Retina (tissue), 1 donor: ENCODE measurements at regions not wholly inside any gene's neighbourhood (a gene's known extent, or its start where the extent isn't known, plus 50 kb on each side); places are given as distances from the start of the nearest gene placed in this dataset.
"Not testable (repeated sequence)": the region's sequence is repeated elsewhere in the genome, so short reads cannot be mapped to it uniquely, and the experiment has no call there.

Experiments
- DNase-seq: peaks from one replicate; pipeline ENCODE4 v3.0.0-alpha.2; 2016

GRCh38 chr12:9334041-9334692 lies 126.0 kb upstream of the PZP start:
- no peak for DNase-seq

GRCh38 chr12:9333161-9333560 lies 125.0 kb upstream of the PZP start:
- DNase-seq: no peak

GRCh38 chr12:9332564-9332963 lies 124.4 kb upstream of the PZP start:
- DNase-seq: no peak

- DNase-seq: peak; percentile 76
These were observed 123.0 kb upstream of the PZP start for GRCh38 chr12:9331218-9331626.

GRCh38 chr12:9329019-9329418 lies 120.8 kb upstream of the PZP start:
- no peak for DNase-seq

GRCh38 chr12:9328065-9328464 lies 119.9 kb upstream of the PZP start:
- DNase-seq: no peak

- no peak for DNase-seq
These were observed 119.1 kb upstream of the PZP start for GRCh38 chr12:9327320-9327719.

GRCh38 chr12:9326849-9327248 lies 118.7 kb upstream of the PZP start:
- not testable (repeated sequence) for DNase-seq

- DNase-seq: no peak
These were observed 117.9 kb upstream of the PZP start for GRCh38 chr12:9326085-9326484.

- no peak for DNase-seq
These were observed 117.3 kb upstream of the PZP start for GRCh38 chr12:9325471-9325870.

GRCh38 chr12:9324782-9325181 lies 116.6 kb upstream of the PZP start:
- DNase-seq: no peak

- DNase-seq: no peak
These were observed 115.0 kb upstream of the PZP start for GRCh38 chr12:9323144-9323681.

GRCh38 chr12:9319842-9320173 lies 111.6 kb upstream of the PZP start:
- no peak for DNase-seq

GRCh38 chr12:9319044-9319841 lies 111.0 kb upstream of the PZP start:
- no peak for DNase-seq

- DNase-seq: not testable (repeated sequence)
These were observed 105.3 kb upstream of the PZP start for GRCh38 chr12:9313479-9313878.

- not testable (repeated sequence) for DNase-seq
These were observed 104.5 kb upstream of the PZP start for GRCh38 chr12:9312406-9313392.

GRCh38 chr12:9311454-9311853 lies 103.3 kb upstream of the PZP start:
- DNase-seq: not testable (repeated sequence)

GRCh38 chr12:9310645-9311044 lies 102.5 kb upstream of the PZP start:
- DNase-seq: not testable (repeated sequence)

GRCh38 chr12:9309749-9310148 lies 101.6 kb upstream of the PZP start:
- DNase-seq: not testable (repeated sequence)

GRCh38 chr12:9308745-9309144 lies 100.5 kb upstream of the PZP start:
- DNase-seq: not testable (repeated sequence)

- DNase-seq: not testable (repeated sequence)
These were observed 100.0 kb upstream of the PZP start for GRCh38 chr12:9308163-9308562.

- not testable (repeated sequence) for DNase-seq
These were observed 99.1 kb upstream of the PZP start for GRCh38 chr12:9307255-9307654.

GRCh38 chr12:9306004-9306403 lies 97.8 kb upstream of the PZP start:
- not testable (repeated sequence) for DNase-seq
